Stomach (tissue), 8 donors: ENCODE measurements at regions not wholly inside any gene's neighbourhood (a gene's known extent, or its start where the extent isn't known, plus 50 kb on each side); places are given as distances from the start of the nearest gene placed in this dataset.

Experiments
- DNase-seq, 2 donors: peaks; one replicate each; pipeline versions ENCODE4 v3.0.0 to v3.0.0-alpha.2; 2013 to 2019
- H3K27ac ChIP-seq, 5 donors: fragments of 200-600 bp in 4 of 5; sonication (generic) in 4 of 5; one replicate each; pipeline ENCODE4 v1.5.1; 2013 to 2019; ENCODE audit warnings: mild to moderate bottlenecking in 1 of 5, moderate library complexity in 1 of 5
- H3K27me3 ChIP-seq, 3 donors: fragments of 200-600 bp; sonication (generic); one replicate each; pipeline ENCODE4 v1.5.1; 2017 to 2019; ENCODE audit warnings: mixed run types in 1 of 3
- H3K36me3 ChIP-seq, 4 donors: fragments of 200-600 bp; sonication (generic); 1 replicate in 3 of 4; 2 replicates in 1 of 4; pipeline ENCODE4 v1.5.1; 2016 to 2019
- H3K4me1 ChIP-seq, 4 donors: fragments of 200-600 bp; sonication (generic); one replicate each; pipeline ENCODE4 v1.5.1; 2016 to 2019
- H3K4me3 ChIP-seq, 4 donors: fragments of 200-600 bp; sonication (generic) in 3 of 4; one replicate each; pipeline ENCODE4 v1.5.1; 2016 to 2019; ENCODE audit warnings: mild to moderate bottlenecking in 1 of 4
- H3K9me3 ChIP-seq, 4 donors: fragments of 200-600 bp; sonication (generic); one replicate each; pipeline ENCODE4 v1.5.1; 2016 to 2019
- CTCF ChIP-seq, 7 experiments: fragments of 450-650 bp in 4 of 7; fragments of 200-600 bp in 3 of 7; sonication (generic) in 3 of 7; IDR thresholded peaks; one replicate each; pipeline ENCODE4 v1.5.1; 2016 to 2019; ENCODE audit warnings: antibody characterized with exemption in 7 of 7, control low read depth in 2 of 7, mild to moderate bottlenecking in 1 of 7
- EP300 ChIP-seq: sonication (generic); formaldehyde crosslinking; IDR thresholded peaks from one replicate; pipeline ENCODE4 v1.6.1; 2017; ENCODE audit warnings: antibody characterized with exemption
- POLR2A ChIP-seq, 4 donors: fragments of 450-650 bp; IDR thresholded peaks; one replicate each; pipeline ENCODE4 v1.6.1; 2016; ENCODE audit warnings: antibody characterized with exemption in 4 of 4, control low read depth in 2 of 4, mild to moderate bottlenecking in 1 of 4, moderate library complexity in 1 of 4
- POLR2AphosphoS5 ChIP-seq, 3 donors: sonication (generic); formaldehyde crosslinking; IDR thresholded peaks; one replicate each; pipeline ENCODE4 v1.6.1; 2016; ENCODE audit warnings: antibody characterized with exemption in 3 of 3
- WGBS, 5 donors: extraction: QIAGEN DNeasy Blood & Tissue Kit in 3 of 5; methylation state at CpG; one replicate each; pipeline versions ENCODE4 v1.1.5 to v1.1.7; 2013 to 2018; 5-methylcytosine and 5-hydroxymethylcytosine counted together
- intact Hi-C: fragments of 100-400 bp; cut with DNase I; formaldehyde crosslinking; loops from one replicate; pipeline ENCODE4 v1.15.1; 2023; ENCODE audit warnings: low total_unique reads
- donor health status: healthy with polysubstance abuse.
- donor health status: Bipolar disorder and iron deficiency.
- donor health status: healthy.

GRCh38 chr5:20245432-20245974, 257.5 kb upstream of the CDH18 start:
- no peaks in the 10 kb centered on the region for H3K36me3 ChIP-seq
- no peaks in the 10 kb centered on the region for H3K4me1 ChIP-seq
- H3K4me3 ChIP-seq = no peak overlapping the region
- H3K27ac ChIP-seq = no peak overlapping the region
- H3K27me3 ChIP-seq = no peaks in the 10 kb centered on the region
- no peaks in the 10 kb centered on the region for H3K9me3 ChIP-seq
- WGBS, 5 donors = 46 to 77% (median 75%) methylated on average over 2 of the region's 2 CpGs
- TF ChIP-seq EP300 (no peak), POLR2AphosphoS5 (IDR thresholded peaks at IDR 0.05) (no peak), POLR2A (IDR thresholded peaks at IDR 0.05) (no peak), CTCF (IDR thresholded peaks at IDR 0.05) (no peak)
- intact Hi-C loops = no loop called here
- DNase-seq = no peak

DNA sequence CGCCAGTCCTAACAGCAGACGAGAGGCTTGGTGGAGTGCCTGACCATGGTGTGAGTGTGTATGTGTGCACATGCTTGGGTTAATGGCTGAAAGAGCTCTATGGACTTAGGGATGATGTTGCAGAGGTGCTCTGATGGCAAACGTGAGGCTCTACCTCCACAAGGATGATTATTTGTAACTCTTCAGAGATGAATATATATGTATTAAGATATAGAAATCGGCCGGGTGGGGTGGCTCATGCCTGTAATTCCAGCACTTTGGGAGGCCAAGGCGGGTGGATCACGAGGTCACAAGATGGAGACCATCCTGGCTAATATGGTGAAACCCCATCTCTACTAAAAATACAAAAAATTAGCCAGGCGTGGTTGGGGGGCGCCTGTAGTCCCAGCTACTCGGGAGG, 253.4 kb upstream of the CDH18 start:
- H3K36me3 ChIP-seq = no peaks in the 10 kb centered on the region
- H3K27me3 ChIP-seq = no peaks in the 10 kb centered on the region
- no peak overlapping the region for H3K27ac ChIP-seq
- no peaks in the 10 kb centered on the region for H3K4me1 ChIP-seq
- DNase-seq = no peak
- intact Hi-C loops = no loop called here
- no peaks in the 10 kb centered on the region for H3K9me3 ChIP-seq
- 88 to 92% (median 91%) methylated on average over 10 of the region's 10 CpGs for WGBS, 5 donors
- no peak overlapping the region for H3K4me3 ChIP-seq
- TF ChIP-seq EP300 = no peak
- TF ChIP-seq POLR2AphosphoS5 (IDR thresholded peaks at IDR 0.05) = no peak
- TF ChIP-seq POLR2A (IDR thresholded peaks at IDR 0.05) = no peak
- TF ChIP-seq CTCF (IDR thresholded peaks at IDR 0.05) = no peak

DNA sequence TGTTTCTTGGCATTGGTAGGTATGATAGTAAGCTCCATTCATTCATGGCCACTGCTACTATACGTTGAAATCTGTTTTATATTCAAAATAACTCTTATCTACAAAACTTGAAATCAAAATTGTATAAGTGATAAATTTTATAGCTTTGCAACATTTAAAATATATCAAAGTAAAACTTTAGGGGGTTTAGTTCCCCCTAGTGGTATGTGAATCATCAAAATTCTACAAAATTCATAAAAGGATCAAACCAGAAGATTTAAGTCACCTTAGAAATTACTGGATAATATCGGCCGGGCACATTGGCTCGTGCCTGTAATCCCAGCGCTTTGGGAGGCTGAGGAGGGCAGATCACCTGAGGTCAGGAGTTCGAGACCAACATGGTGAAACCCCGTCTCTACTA, 243.0 kb upstream of the CDH18 start:
- H3K9me3 ChIP-seq = peaks cover 0 to 4% (median 0%) of the 10 kb centered on the region in 4 donors
- no peak overlapping the region for H3K27ac ChIP-seq
- no peak for TF ChIP-seq EP300
- no peak for TF ChIP-seq POLR2A (IDR thresholded peaks at IDR 0.05)
- TF ChIP-seq POLR2AphosphoS5 (IDR thresholded peaks at IDR 0.05) = no peak
- TF ChIP-seq CTCF (IDR thresholded peaks at IDR 0.05) = no peak
- 73 to 84% (median 79%) methylated on average over 7 of the region's 7 CpGs for whole genome bisulfite sequencing, 5 donors
- H3K4me3 ChIP-seq = no peak overlapping the region
- no peaks in the 10 kb centered on the region for H3K4me1 ChIP-seq
- DNase-seq = no peak
- H3K36me3 ChIP-seq = no peaks in the 10 kb centered on the region
- no peaks in the 10 kb centered on the region for H3K27me3 ChIP-seq
- intact Hi-C loops = no loop called here

GRCh38 chr5:20230010-20230409, 242.0 kb upstream of the CDH18 start:
- TF ChIP-seq CTCF (IDR thresholded peaks at IDR 0.05) (no peak), POLR2AphosphoS5 (IDR thresholded peaks at IDR 0.05) (no peak), EP300 (no peak), POLR2A (IDR thresholded peaks at IDR 0.05) (no peak)
- Histone ChIP-seq H3K27ac (no peak overlapping the region), H3K4me3 (no peak overlapping the region), H3K4me1 (no peaks in the 10 kb centered on the region), H3K27me3 (no peaks in the 10 kb centered on the region), H3K9me3 (no peaks in the 10 kb centered on the region), H3K36me3 (no peaks in the 10 kb centered on the region)
- WGBS, 5 donors = 72 to 93% (median 84%) methylated on average over 1 of the region's 1 CpG
- intact Hi-C loops = no loop called here
- DNase-seq = no peak
